ENCODE measurements at regions not wholly inside any gene's neighbourhood (a gene's known extent, or its start where the extent isn't known, plus 50 kb on each side); places are given as distances from the start of the nearest gene placed in this dataset.

DNA sequence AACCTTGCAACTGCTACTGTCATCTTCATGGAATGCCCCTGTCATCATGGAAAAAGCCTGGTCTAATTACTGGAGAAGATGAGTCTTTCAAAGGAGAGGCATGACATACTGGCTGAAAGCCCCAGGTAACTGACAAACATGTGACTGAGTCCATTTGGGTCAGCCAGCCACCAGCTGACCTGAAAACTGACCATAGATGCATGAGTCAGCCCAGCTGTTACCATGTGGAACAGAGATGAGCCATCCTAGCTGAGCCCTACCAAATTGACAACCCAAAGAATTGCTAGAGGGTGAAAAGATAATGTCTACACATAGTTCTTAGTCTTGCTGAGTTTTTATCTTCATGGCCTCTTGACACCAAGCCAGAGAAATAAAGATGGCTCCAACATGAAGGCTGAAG is 311.8 kb downstream of the UTP18 start:
- Mint-ChIP-seq H3K36me3 (ENCODE audit: unreplicated experiment) (peaks cover 11% of the 10 kb centered on the region), H3K27me3 (ENCODE audit: unreplicated experiment) (no peaks in the 10 kb centered on the region), H3K9me3 (ENCODE audit: unreplicated experiment) (peaks cover 3% of the 10 kb centered on the region), H3K4me1 (ENCODE audit: low read depth, unreplicated experiment) (no peaks in the 10 kb centered on the region), H3K4me3 (ENCODE audit: unreplicated experiment) (no peak overlapping the region), H3K27ac (ENCODE audit: unreplicated experiment) (no peak overlapping the region)
- TF ChIP-seq, protein P1, sequence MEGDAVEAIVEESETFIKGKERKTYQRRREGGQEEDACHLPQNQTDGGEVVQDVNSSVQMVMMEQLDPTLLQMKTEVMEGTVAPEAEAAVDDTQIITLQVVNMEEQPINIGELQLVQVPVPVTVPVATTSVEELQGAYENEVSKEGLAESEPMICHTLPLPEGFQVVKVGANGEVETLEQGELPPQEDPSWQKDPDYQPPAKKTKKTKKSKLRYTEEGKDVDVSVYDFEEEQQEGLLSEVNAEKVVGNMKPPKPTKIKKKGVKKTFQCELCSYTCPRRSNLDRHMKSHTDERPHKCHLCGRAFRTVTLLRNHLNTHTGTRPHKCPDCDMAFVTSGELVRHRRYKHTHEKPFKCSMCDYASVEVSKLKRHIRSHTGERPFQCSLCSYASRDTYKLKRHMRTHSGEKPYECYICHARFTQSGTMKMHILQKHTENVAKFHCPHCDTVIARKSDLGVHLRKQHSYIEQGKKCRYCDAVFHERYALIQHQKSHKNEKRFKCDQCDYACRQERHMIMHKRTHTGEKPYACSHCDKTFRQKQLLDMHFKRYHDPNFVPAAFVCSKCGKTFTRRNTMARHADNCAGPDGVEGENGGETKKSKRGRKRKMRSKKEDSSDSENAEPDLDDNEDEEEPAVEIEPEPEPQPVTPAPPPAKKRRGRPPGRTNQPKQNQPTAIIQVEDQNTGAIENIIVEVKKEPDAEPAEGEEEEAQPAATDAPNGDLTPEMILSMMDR (IDR thresholded peaks at IDR 0.05; ENCODE audit: partially characterized antibody, unreplicated experiment), result no peak
- no peak for DNase-seq

All from glutamatergic neuron (in vitro differentiated cells).